ENCODE measurements at regions not wholly inside any gene's neighbourhood (a gene's known extent, or its start where the extent isn't known, plus 50 kb on each side); places are given as distances from the start of the nearest gene placed in this dataset.

DNA sequence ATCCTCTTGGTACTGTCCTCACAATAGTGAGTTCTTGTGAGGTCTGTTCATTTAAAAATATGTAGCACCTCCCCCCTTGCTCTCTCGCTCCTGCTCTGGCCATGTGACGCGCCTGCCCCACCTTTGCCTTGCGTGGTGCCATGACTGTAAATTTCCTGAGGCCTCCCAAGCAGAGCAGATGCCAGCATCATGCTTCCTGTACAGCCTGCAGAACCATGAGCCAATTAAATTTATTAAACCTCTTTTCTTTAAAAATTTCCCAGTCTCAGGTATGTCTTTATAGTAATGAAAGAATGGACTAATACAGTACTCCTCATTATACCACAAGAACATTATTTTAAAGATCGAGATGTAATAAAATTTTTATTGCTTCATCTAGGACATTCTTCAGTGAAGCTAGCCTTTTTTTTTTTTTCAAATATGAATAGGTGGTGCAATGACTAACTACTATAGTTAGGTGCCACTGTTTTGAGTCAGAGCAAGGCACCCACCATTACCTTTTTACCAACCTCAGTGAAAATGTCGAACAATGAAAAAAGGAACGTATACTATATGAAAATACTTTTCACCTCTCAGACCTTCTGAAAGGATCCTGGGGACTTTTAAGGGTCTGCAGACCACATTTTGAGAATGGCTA, 191.1 kb upstream of the SGK1 start:
- no peak for TF ChIP-seq CTCF (IDR thresholded peaks at IDR 0.05; ENCODE audit: insufficient read depth, low read depth, low read length, missing control alignments)
- DNase-seq (ENCODE audit: low read depth): no peak

GRCh38 chr6:134506162-134506561, 188.2 kb upstream of the SGK1 start:
- TF ChIP-seq CTCF (IDR thresholded peaks at IDR 0.05; ENCODE audit: insufficient read depth, low read depth, low read length, missing control alignments): no peak
- no peak for DNase-seq (ENCODE audit: low read depth)
- H3K4me3 ChIP-seq (ENCODE audit: low read depth, low read length): no peak overlapping the region

More for the DNA sequence above, 191.1 kb upstream of the SGK1 start:
- H3K4me3 ChIP-seq (ENCODE audit: low read depth, low read length): no peak overlapping the region

GRCh38 chr6:134503585-134504281, 185.8 kb upstream of the SGK1 start:
- no peak for DNase-seq (ENCODE audit: low read depth)
- TF ChIP-seq CTCF (IDR thresholded peaks at IDR 0.05; ENCODE audit: insufficient read depth, low read depth, low read length, missing control alignments): no peak
- no peak overlapping the region for H3K4me3 ChIP-seq (ENCODE audit: low read depth, low read length)

DNA sequence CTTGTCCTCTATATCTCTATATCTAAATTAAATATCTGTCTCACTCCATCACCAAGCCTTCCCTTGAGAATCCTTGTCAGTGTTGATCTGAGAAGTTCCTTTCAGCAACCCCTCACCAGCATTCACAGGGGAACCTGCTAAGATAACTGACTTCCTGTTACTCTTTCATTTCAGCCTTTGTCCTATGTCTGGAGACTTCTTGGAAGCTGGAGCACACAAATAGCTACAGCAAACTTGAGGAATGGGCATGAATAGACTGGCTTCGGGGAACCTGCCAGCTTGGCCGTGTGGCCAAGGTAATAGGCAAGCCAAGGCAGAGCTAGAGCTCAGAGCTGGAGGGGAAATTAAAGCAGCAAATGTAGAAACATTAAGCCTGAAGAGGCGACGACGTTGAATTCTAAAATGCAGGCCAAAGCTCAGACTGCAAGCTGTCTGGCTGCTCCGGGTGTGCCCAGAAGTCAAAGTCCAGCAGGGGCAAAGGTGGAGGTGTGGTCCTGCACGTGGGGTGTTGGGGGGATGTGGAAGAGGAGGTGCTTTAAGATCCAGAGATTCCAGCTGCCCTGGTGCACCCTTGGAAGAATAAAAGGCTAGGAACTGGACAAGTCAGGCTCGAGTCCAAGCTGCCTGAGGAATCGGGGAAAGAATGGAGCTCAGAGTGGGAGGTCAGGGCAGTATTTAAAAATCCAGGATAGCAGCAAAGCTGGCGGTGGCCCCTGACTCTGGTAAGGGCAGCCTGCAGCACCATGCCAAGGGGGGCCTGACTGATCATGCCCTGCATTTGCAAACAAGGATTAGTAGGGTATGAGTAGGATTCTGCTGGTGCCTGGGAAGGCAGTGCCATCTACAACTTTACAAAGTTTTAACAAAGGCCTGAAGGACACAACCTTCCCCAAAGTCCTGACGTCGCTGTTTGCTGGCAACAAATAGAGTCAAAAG, 185.0 kb upstream of the SGK1 start:
- no peak overlapping the region for H3K4me3 ChIP-seq (ENCODE audit: low read depth, low read length)
- no peak for TF ChIP-seq CTCF (IDR thresholded peaks at IDR 0.05; ENCODE audit: insufficient read depth, low read depth, low read length, missing control alignments)
- no peak for DNase-seq (ENCODE audit: low read depth)

- no peak for TF ChIP-seq CTCF (IDR thresholded peaks at IDR 0.05; ENCODE audit: insufficient read depth, low read depth, low read length, missing control alignments)
- DNase-seq (ENCODE audit: low read depth): no peak
- H3K4me3 ChIP-seq (ENCODE audit: low read depth, low read length): no peak overlapping the region
Measured at GRCh38 chr6:134495890-134496248, 178.0 kb upstream of the SGK1 start.

DNA sequence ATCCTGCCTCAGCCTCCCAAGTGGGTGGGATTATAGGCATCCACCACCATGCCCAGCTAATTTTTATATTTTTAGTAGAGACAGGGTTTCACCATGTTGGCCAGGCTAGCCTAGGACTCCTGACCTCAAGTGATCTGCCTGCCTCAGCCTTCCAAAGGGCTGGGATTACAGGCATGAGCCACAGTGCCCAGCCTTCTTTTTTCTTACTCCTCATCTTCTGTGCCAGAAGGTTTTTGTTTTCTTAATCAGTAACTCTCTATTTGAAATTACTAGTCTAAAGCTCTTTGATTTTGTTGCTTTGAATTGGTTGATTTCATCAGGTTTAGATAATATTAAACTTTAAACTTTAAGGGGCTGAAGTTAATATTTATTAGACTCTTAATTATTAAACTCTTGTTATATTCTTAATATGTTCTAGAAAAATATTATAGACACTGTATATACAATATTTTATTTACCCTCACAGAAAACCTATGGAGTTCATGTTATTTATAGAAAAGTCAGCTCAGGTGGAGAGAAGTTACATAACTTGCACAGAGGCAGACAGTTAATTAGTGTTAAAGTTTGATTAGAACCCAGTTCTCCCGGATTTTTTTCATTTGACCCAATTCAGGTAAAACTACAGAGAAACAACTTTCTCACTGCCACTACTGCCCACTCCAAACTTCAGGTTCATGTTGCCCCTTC, 177.4 kb upstream of the SGK1 start:
- DNase-seq (ENCODE audit: low read depth): no peak
- H3K4me3 ChIP-seq (ENCODE audit: low read depth, low read length): no peak overlapping the region
- TF ChIP-seq CTCF (IDR thresholded peaks at IDR 0.05; ENCODE audit: insufficient read depth, low read depth, low read length, missing control alignments): no peak
